ENCODE measurements at regions not wholly inside any gene's neighbourhood (a gene's known extent, or its start where the extent isn't known, plus 50 kb on each side); places are given as distances from the start of the nearest gene placed in this dataset.

DNA sequence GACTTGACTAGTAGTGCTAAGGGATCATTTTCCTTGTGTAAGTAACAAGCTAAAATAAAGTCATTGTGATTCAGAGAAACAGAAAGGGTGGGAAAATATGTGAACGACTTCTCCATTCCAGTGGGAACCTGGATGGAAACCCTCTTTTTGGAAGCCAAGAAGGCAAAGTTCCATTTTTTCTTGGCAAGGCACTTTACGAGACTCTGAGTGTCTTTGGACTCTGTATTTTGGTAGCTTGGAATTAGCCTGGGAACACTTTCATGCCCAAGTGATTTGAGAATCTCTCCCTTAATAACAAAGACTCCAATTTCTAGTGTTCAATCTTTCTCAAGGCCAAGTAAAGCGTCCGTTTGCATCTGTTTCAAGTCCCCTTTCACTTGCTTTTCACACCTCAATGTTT, 100.5 kb upstream of the SASH1 start:
- H3K9ac ChIP-seq (ENCODE audit: extremely low read depth, low read length, poor library complexity, severe bottlenecking) = no peak overlapping the region
- H3K36me3 ChIP-seq (ENCODE audit: control insufficient read depth, insufficient read depth, low read length) = no peaks in the 10 kb centered on the region
- no peak for TF ChIP-seq CTCF (conservative IDR thresholded peaks at IDR 0.05)
- H3K4me1 ChIP-seq (ENCODE audit: control insufficient read depth, insufficient read depth, low read length) = peaks cover 2% of the 10 kb centered on the region
- Mint-ChIP-seq H3K36me3 (ENCODE audit: low read depth) (no peaks in the 10 kb centered on the region), H3K27me3 (ENCODE audit: insufficient read depth) (peaks cover 16% of the 10 kb centered on the region), H3K4me3 (no peak overlapping the region), H3K4me1 (peaks cover 11% of the 10 kb centered on the region), H3K9me3 (no peaks in the 10 kb centered on the region), H3K27ac (no peak overlapping the region)
- H3K4me3 ChIP-seq (ENCODE audit: low read length) = no peak overlapping the region
- no peaks in the 10 kb centered on the region for H3K27me3 ChIP-seq (ENCODE audit: control insufficient read depth, insufficient read depth, low read length, poor library complexity, severe bottlenecking)
- WGBS, 2 experiments (ENCODE audit: insufficient coverage in 1 of 2, insufficient read length in 1 of 2) = 88 to 94% methylated on average over 4 of the region's 4 CpGs
- no peaks in the 10 kb centered on the region for H3K9me3 ChIP-seq (ENCODE audit: control insufficient read depth, low read length)
- no peak for DNase-seq
- H3K27ac ChIP-seq (ENCODE audit: low read depth, low read length) = no peak overlapping the region

DNA sequence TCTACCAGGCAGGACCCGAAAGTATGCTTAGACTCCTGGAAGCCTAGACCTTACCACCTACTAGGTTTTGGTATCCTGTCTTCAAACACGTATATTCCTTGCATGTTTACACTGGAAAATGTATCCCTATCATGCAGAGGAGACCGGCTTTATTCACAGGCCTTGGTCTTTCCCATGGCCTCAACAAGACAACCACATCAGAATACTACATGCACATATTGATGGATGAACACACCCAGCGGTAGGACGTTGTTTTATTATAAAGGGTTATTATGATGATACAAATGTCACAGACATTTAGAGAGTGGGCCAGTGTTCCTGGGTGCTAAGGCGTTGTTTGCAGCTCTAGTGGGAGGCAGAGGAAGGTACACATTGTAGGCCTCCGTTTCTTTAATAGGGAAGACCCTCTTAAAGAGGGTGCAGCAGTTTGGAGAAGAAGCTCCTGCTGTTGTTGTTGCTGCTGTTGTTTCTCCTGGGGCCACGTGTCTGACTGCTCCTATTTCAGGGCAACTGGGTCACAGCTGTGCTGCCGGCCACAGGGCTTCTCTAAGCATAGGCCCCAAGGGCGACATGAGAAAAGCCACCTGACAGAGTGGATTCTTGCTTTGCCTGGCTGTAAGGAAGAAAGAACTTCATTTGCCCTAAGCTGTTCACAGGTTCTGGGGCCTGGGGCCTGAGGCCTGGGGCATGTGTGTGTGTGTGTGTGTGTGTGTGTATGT, 98.3 kb upstream of the SASH1 start:
- Histone ChIP-seq H3K9me3 (ENCODE audit: control insufficient read depth, low read length) (no peaks in the 10 kb centered on the region), H3K27ac (ENCODE audit: low read depth, low read length) (no peak overlapping the region), H3K27me3 (ENCODE audit: control insufficient read depth, insufficient read depth, low read length, poor library complexity, severe bottlenecking) (no peaks in the 10 kb centered on the region), H3K4me3 (ENCODE audit: low read length) (no peak overlapping the region), H3K4me1 (ENCODE audit: control insufficient read depth, insufficient read depth, low read length) (peaks cover 2% of the 10 kb centered on the region), H3K9ac (ENCODE audit: extremely low read depth, low read length, poor library complexity, severe bottlenecking) (no peak overlapping the region), H3K36me3 (ENCODE audit: control insufficient read depth, insufficient read depth, low read length) (no peaks in the 10 kb centered on the region)
- Mint-ChIP-seq H3K27ac (no peak overlapping the region), H3K27me3 (ENCODE audit: insufficient read depth) (peaks cover 14% of the 10 kb centered on the region), H3K36me3 (ENCODE audit: low read depth) (no peaks in the 10 kb centered on the region), H3K9me3 (no peaks in the 10 kb centered on the region), H3K4me1 (peaks cover 15% of the 10 kb centered on the region), H3K4me3 (no peak overlapping the region)
- WGBS, 2 experiments (ENCODE audit: insufficient coverage in 1 of 2, insufficient read length in 1 of 2) = 78 to 82% methylated on average over 7 to 10 of the region's 10 CpGs
- no peak for DNase-seq
- TF ChIP-seq CTCF (conservative IDR thresholded peaks at IDR 0.05) = no peak

- no peak overlapping the region for H3K9ac ChIP-seq (ENCODE audit: extremely low read depth, low read length, poor library complexity, severe bottlenecking)
- no peaks in the 10 kb centered on the region for H3K36me3 ChIP-seq (ENCODE audit: control insufficient read depth, insufficient read depth, low read length)
- H3K4me1 ChIP-seq (ENCODE audit: control insufficient read depth, insufficient read depth, low read length) = no peaks in the 10 kb centered on the region
- Mint-ChIP-seq H3K27ac (no peak overlapping the region), H3K4me3 (no peak overlapping the region), H3K27me3 (ENCODE audit: insufficient read depth) (no peaks in the 10 kb centered on the region), H3K36me3 (ENCODE audit: low read depth) (no peaks in the 10 kb centered on the region), H3K9me3 (no peaks in the 10 kb centered on the region), H3K4me1 (peaks cover 15% of the 10 kb centered on the region)
- no peaks in the 10 kb centered on the region for H3K9me3 ChIP-seq (ENCODE audit: control insufficient read depth, low read length)
- no peak for DNase-seq
- H3K27me3 ChIP-seq (ENCODE audit: control insufficient read depth, insufficient read depth, low read length, poor library complexity, severe bottlenecking) = no peaks in the 10 kb centered on the region
- H3K27ac ChIP-seq (ENCODE audit: low read depth, low read length) = no peak overlapping the region
- TF ChIP-seq CTCF (conservative IDR thresholded peaks at IDR 0.05) = no peak
- whole genome bisulfite sequencing, 2 experiments (ENCODE audit: insufficient coverage in 1 of 2, insufficient read length in 1 of 2) = 94 to 95% methylated on average over 3 to 6 of the region's 6 CpGs
- no peak overlapping the region for H3K4me3 ChIP-seq (ENCODE audit: low read length)
Measured at GRCh38 chr6:148247386-148248063, 95.1 kb upstream of the SASH1 start.

All from endodermal cell (in vitro differentiated cells).